ENCODE measurements at regions not wholly inside any gene's neighbourhood (a gene's known extent, or its start where the extent isn't known, plus 50 kb on each side); places are given as distances from the start of the nearest gene placed in this dataset.

DNA sequence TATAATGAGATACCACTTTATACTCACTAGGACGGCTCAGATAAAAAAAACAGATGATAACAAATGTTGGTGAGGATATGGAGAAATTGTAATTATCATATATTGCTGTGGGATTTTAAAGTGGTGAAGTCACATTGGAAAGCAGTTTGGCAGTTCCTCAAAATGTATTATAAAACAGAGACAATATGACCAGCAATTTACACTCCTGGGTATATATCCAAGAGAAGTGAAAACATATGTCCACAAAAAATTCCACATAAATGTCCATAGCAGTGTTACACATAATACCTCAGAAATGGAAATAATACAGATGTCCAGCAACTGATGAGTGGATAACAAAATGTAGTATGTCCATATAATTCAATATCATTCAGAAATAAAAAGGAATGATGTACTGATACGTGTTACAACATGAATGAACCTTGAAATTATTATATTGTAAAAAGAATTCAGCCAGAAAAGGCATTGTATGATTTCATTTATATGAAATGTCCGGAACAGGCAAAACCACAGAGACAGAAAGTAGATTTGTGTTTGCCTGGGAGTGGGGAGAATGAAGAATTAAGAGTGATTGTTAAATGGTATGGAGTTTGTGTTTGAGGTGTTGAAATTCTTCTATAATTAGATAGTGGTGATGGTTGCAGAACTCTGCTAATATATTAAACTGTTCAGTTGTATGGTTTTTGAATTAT lies 220.9 kb downstream of the SLC7A11 start:
- intact Hi-C loops (cut with DNase I) = no loop called here
- no peaks in the 10 kb centered on the region for H3K36me3 ChIP-seq
- H3K4me1 ChIP-seq = no peaks in the 10 kb centered on the region
- no peak overlapping the region for H3K27ac ChIP-seq
- H3K9me3 ChIP-seq = no peaks in the 10 kb centered on the region
- H3K27me3 ChIP-seq = no peaks in the 10 kb centered on the region
- no peak overlapping the region for H3K9ac ChIP-seq (ENCODE audit: low read depth in 2 of 2, low read length in 2 of 2)
- no peak overlapping the region for H3K4me3 ChIP-seq
- DNase-seq = no peak
- TF ChIP-seq, protein P1, sequence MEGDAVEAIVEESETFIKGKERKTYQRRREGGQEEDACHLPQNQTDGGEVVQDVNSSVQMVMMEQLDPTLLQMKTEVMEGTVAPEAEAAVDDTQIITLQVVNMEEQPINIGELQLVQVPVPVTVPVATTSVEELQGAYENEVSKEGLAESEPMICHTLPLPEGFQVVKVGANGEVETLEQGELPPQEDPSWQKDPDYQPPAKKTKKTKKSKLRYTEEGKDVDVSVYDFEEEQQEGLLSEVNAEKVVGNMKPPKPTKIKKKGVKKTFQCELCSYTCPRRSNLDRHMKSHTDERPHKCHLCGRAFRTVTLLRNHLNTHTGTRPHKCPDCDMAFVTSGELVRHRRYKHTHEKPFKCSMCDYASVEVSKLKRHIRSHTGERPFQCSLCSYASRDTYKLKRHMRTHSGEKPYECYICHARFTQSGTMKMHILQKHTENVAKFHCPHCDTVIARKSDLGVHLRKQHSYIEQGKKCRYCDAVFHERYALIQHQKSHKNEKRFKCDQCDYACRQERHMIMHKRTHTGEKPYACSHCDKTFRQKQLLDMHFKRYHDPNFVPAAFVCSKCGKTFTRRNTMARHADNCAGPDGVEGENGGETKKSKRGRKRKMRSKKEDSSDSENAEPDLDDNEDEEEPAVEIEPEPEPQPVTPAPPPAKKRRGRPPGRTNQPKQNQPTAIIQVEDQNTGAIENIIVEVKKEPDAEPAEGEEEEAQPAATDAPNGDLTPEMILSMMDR (IDR thresholded peaks at IDR 0.05) = no peak

DNA sequence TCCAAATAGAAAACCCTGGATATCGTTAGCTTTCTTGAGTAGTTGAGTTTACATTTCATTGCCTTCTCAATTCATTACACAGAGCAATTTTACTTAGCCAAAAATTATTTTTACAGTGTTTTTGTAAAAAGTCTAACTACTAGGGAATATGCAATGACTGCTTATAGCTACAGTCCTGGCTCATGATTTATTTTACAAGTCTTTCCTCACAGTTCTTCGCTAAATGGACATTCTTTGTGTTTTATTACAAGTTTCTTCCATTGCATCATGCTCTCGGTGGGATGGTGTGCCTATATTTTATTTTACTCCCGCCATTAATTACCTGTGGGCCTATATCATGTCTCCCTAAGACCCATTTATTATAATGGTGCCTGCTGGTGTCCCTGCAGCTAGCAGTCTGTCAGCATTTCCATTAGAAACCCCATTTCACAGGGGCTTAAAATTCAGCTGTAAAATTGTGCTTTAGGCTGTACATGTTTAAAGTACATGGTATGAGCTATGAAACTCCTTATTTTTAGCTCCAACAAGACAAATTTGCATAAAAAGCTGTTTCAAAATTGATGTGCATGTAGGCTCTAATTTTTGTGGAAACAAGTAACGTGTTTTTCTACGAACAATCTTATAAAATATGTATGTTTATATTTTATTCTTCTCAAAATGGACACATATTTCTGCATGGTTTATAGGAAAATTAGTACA lies 227.4 kb downstream of the SLC7A11 start:
- intact Hi-C loops (cut with DNase I) = no loop called here
- H3K36me3 ChIP-seq = no peaks in the 10 kb centered on the region
- H3K9ac ChIP-seq (ENCODE audit: low read depth in 2 of 2, low read length in 2 of 2) = no peak overlapping the region
- no peaks in the 10 kb centered on the region for H3K9me3 ChIP-seq
- DNase-seq = no peak
- no peak overlapping the region for H3K4me3 ChIP-seq
- no peaks in the 10 kb centered on the region for H3K4me1 ChIP-seq
- TF ChIP-seq, protein P1 (IDR thresholded peaks at IDR 0.05) = no peak
- no peaks in the 10 kb centered on the region for H3K27me3 ChIP-seq
- no peak overlapping the region for H3K27ac ChIP-seq

DNA sequence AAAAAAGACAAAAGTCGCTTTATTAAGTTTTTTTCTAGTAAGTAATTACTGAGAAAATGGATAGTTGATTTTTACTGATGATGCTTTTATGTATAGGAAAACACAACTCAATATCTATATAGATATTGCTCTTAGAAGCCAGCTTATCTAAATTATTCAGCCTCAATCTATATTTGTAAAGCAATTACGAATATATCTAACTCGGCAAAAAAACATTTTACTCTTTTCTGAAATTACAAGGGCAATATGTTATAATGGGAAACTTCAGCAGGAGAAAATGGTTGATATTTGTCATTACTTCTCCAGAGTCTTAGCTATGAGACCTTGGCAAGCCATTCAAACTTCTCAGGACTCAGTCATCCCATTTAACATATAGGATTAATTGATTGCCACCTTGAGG lies 228.5 kb downstream of the SLC7A11 start:
- intact Hi-C loops (cut with DNase I) = no loop called here

DNA sequence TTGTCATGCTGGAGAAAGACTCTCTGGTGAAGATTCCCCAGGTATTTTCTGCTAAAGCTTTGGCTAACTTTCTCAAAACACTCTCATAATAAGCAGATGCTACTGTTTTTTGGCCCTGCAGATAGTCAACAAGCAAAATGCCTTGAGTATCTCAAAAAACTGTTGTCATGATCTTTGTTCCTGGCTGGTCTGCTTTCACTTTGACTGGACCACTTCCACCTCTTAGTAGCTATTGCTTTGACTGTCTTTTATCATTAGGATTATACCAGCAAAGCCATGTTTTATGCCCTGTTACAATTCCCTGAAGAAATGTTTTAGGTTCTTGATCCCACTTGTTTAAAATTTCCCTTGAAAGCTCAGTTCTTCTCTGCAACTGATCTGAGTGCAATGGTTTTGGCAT lies 231.5 kb downstream of the SLC7A11 start:
- Histone ChIP-seq H3K9me3 (no peaks in the 10 kb centered on the region), H3K27me3 (no peaks in the 10 kb centered on the region), H3K27ac (no peak overlapping the region), H3K36me3 (no peaks in the 10 kb centered on the region), H3K9ac (ENCODE audit: low read depth in 2 of 2, low read length in 2 of 2) (no peak overlapping the region), H3K4me3 (no peak overlapping the region), H3K4me1 (no peaks in the 10 kb centered on the region)
- no peak for DNase-seq
- TF ChIP-seq, protein P1 (IDR thresholded peaks at IDR 0.05) = no peak
- intact Hi-C loops (cut with DNase I) = no loop called here

More for the DNA sequence above, 228.5 kb downstream of the SLC7A11 start:
- H3K9ac ChIP-seq (ENCODE audit: low read depth in 2 of 2, low read length in 2 of 2) = no peak overlapping the region
- no peaks in the 10 kb centered on the region for H3K27me3 ChIP-seq
- no peaks in the 10 kb centered on the region for H3K4me1 ChIP-seq
- no peak overlapping the region for H3K4me3 ChIP-seq
- TF ChIP-seq, protein P1 (IDR thresholded peaks at IDR 0.05) = no peak
- no peaks in the 10 kb centered on the region for H3K36me3 ChIP-seq
- no peaks in the 10 kb centered on the region for H3K9me3 ChIP-seq
- no peak for DNase-seq
- H3K27ac ChIP-seq = no peak overlapping the region

DNA sequence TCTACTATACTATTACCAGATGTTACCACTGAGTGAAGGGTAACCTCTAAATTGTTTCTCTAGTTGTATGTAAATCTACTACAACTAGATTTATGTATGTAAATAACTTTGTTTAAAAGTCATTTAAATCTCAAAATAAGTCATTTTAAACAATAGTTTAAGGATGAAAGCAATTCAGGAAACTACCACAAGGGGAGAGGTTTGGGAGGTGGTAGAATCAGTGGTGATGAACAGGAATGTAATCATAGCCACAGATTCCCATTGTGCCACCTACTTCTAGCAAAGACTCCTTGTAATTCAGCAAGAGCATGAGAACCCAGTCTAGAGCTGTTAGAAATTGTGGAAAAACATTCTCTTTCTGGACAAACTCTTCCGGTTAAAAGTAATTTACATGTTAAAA lies 234.6 kb downstream of the SLC7A11 start:
- TF ChIP-seq, protein P1 (IDR thresholded peaks at IDR 0.05) = peak; percentile 15
- intact Hi-C loops (cut with DNase I) = no loop called here
- H3K4me1 ChIP-seq = no peaks in the 10 kb centered on the region
- H3K27me3 ChIP-seq = no peaks in the 10 kb centered on the region
- no peak for DNase-seq
- no peaks in the 10 kb centered on the region for H3K36me3 ChIP-seq
- H3K27ac ChIP-seq = no peak overlapping the region
- no peak overlapping the region for H3K4me3 ChIP-seq
- no peaks in the 10 kb centered on the region for H3K9me3 ChIP-seq
- H3K9ac ChIP-seq (ENCODE audit: low read depth in 2 of 2, low read length in 2 of 2) = no peak overlapping the region
